Activated CD4-positive, alpha-beta T cell treated with anti-CD3 and anti-CD28 coated beads, Interleukin-2, amount 10 ng/mL, durations not matched to agents 7 days and 5 days (primary cell): ENCODE measurements at regions not wholly inside any gene's neighbourhood (a gene's known extent, or its start where the extent isn't known, plus 50 kb on each side); places are given as distances from the start of the nearest gene placed in this dataset.

Source experiments
- CTCF ChIA-PET: fragments of 350-600 bp; sonication (Branson Sonifier 250); formaldehyde crosslinking; loops from one replicate; lab custom pipeline; 2021; ENCODE audit warnings: antibody characterized with exemption; lab: Charles Lee
- POLR2A ChIA-PET: fragments of 350-600 bp; sonication (Branson Sonifier 250); formaldehyde crosslinking; loops from one replicate; lab custom pipeline; 2021; ENCODE audit warnings: antibody characterized with exemption; lab: Charles Lee
- DNase-seq: peaks from one replicate; pipeline ENCODE4 v3.0.0-alpha.2; 2020
- H3K27ac Mint-ChIP-seq: one replicate; pipeline ENCODE4 v1.8.0; 2021; ENCODE audit warnings: mild to moderate bottlenecking, moderate library complexity, mixed read lengths
- H3K27me3 Mint-ChIP-seq: one replicate; pipeline ENCODE4 v1.8.0; 2021; ENCODE audit warnings: mixed read lengths
- H3K36me3 Mint-ChIP-seq: one replicate; pipeline ENCODE4 v1.8.0; 2021; ENCODE audit warnings: low read depth, mixed read lengths
- H3K4me1 Mint-ChIP-seq: one replicate; pipeline ENCODE4 v1.8.0; 2021; ENCODE audit warnings: mixed read lengths
- H3K4me3 Mint-ChIP-seq: one replicate; pipeline ENCODE4 v1.8.0; 2021; ENCODE audit warnings: mild to moderate bottlenecking, moderate library complexity, mixed read lengths
- H3K9me3 Mint-ChIP-seq: one replicate; pipeline ENCODE4 v1.8.0; 2021; ENCODE audit warnings: mixed read lengths

- no peaks in the 10 kb centered on the region for H3K27me3 Mint-ChIP-seq
- no peak overlapping the region for H3K4me3 Mint-ChIP-seq
- no peak overlapping the region for H3K27ac Mint-ChIP-seq
- no peaks in the 10 kb centered on the region for H3K4me1 Mint-ChIP-seq
- POLR2A ChIA-PET = no interaction called here
- peaks cover 3% of the 10 kb centered on the region for H3K9me3 Mint-ChIP-seq
- CTCF ChIA-PET = no interaction called here
- no peaks in the 10 kb centered on the region for H3K36me3 Mint-ChIP-seq
- no peak for DNase-seq
Observed at GRCh38 chr4:45985038-45985437, 138.8 kb downstream of the GABRG1 start.

DNA sequence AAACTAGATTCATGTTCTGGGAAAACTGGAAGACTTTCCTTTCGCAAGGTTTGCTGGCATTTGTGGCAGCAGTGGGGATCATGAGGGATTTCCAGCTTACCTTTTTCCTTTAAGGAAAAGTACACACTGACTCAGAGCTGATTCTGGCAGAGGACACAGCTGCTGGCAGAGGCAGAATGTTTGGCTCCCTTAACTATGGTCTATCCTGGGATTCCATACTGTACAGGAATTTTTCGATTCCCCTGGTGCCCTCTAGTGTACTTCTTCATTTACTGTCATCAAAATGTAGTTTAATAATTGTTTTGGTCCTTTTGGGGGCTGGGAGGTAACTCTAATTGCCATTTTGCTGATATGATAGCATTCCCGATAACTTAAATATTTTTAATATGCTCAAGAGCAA, 152.7 kb downstream of the GABRG1 start:
- ChIA-PET CTCF (no interaction called here), POLR2A (no interaction called here)
- H3K9me3 Mint-ChIP-seq = peaks cover 9% of the 10 kb centered on the region
- H3K4me1 Mint-ChIP-seq = no peaks in the 10 kb centered on the region
- no peak for DNase-seq
- H3K36me3 Mint-ChIP-seq = no peaks in the 10 kb centered on the region
- H3K4me3 Mint-ChIP-seq = no peak overlapping the region
- H3K27me3 Mint-ChIP-seq = no peaks in the 10 kb centered on the region
- H3K27ac Mint-ChIP-seq = no peak overlapping the region

DNA sequence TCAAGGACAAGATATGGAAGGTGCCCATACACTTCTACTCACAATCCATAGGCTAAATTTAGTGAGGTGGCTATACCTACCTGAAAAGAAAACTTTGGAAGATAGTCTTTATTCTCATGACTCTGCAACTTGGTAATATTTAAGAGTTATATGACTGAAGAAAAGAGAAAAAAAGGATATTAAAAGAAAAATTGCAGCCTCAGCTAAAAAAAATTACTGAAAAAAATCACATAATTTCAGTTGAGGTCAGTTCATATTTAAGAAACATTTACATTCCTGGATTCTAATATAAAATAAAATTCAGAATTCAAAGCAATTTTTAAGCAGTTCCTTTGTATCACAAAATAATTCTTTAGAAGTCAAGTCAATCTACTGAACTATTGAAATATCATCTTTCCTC, 166.5 kb downstream of the GABRG1 start:
- ChIA-PET CTCF (no interaction called here), POLR2A (interaction anchor here (0.5 kb wide), 1 partner anchor 418 kb away, joined by 3 read pairs; no protein-coding TSS in a partner anchor)
- no peaks in the 10 kb centered on the region for H3K4me1 Mint-ChIP-seq

GRCh38 chr4:45954276-45954675, 169.6 kb downstream of the GABRG1 start:
- POLR2A ChIA-PET = no interaction called here
- H3K9me3 Mint-ChIP-seq = peaks cover 3% of the 10 kb centered on the region
- no peak overlapping the region for H3K27ac Mint-ChIP-seq
- no peak overlapping the region for H3K4me3 Mint-ChIP-seq
- CTCF ChIA-PET = no interaction called here
- no peak for DNase-seq
- H3K36me3 Mint-ChIP-seq = no peaks in the 10 kb centered on the region
- no peaks in the 10 kb centered on the region for H3K4me1 Mint-ChIP-seq
- no peaks in the 10 kb centered on the region for H3K27me3 Mint-ChIP-seq

More for the DNA sequence above, 166.5 kb downstream of the GABRG1 start:
- Mint-ChIP-seq H3K4me3 (no peak overlapping the region), H3K27me3 (no peaks in the 10 kb centered on the region), H3K9me3 (peaks cover 2% of the 10 kb centered on the region), H3K36me3 (no peaks in the 10 kb centered on the region), H3K27ac (no peak overlapping the region)
- no peak for DNase-seq

- POLR2A ChIA-PET = no interaction called here
- H3K9me3 Mint-ChIP-seq = peaks cover 3% of the 10 kb centered on the region
- no peaks in the 10 kb centered on the region for H3K4me1 Mint-ChIP-seq
- CTCF ChIA-PET = no interaction called here
- no peak overlapping the region for H3K4me3 Mint-ChIP-seq
- H3K36me3 Mint-ChIP-seq = no peaks in the 10 kb centered on the region
- H3K27me3 Mint-ChIP-seq = no peaks in the 10 kb centered on the region
- no peak for DNase-seq
- no peak overlapping the region for H3K27ac Mint-ChIP-seq
Observed at GRCh38 chr4:45951153-45951552, 172.7 kb downstream of the GABRG1 start.

- POLR2A ChIA-PET = no interaction called here
- Mint-ChIP-seq H3K4me3 (no peak overlapping the region), H3K4me1 (no peaks in the 10 kb centered on the region), H3K27ac (no peak overlapping the region), H3K36me3 (no peaks in the 10 kb centered on the region), H3K27me3 (no peaks in the 10 kb centered on the region), H3K9me3 (peaks cover 3% of the 10 kb centered on the region)
- CTCF ChIA-PET = no interaction called here
- DNase-seq = no peak
Observed at GRCh38 chr4:45946699-45947098, 177.2 kb downstream of the GABRG1 start.

DNA sequence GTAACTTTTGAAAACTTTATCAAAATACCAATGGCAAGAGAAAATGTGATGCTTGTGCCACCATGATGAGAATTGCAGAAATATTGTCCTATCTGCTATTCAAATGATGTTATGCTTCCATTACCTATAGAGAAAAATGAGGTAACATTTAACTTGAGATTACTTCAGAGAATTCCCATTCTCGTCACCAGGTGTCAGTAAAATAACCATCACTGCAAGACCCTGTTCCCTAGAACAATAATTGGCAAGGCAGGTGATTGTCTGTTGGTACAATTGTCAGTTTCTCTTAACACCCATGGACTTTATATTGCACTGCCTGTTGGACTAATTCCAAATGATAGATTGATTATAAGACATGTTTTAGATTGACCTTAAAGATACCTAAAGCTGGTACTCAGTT, 179.9 kb downstream of the GABRG1 start:
- Mint-ChIP-seq H3K36me3 (no peaks in the 10 kb centered on the region), H3K4me1 (no peaks in the 10 kb centered on the region), H3K27me3 (no peaks in the 10 kb centered on the region), H3K27ac (no peak overlapping the region), H3K9me3 (no peaks in the 10 kb centered on the region), H3K4me3 (no peak overlapping the region)
- DNase-seq = no peak
- ChIA-PET CTCF (no interaction called here), POLR2A (no interaction called here)

GRCh38 chr4:45939056-45939455, 184.8 kb downstream of the GABRG1 start:
- CTCF ChIA-PET = no interaction called here

GRCh38 chr4:45931154-45931553, 192.7 kb downstream of the GABRG1 start:
- H3K36me3 Mint-ChIP-seq = no peaks in the 10 kb centered on the region
- H3K27me3 Mint-ChIP-seq = no peaks in the 10 kb centered on the region
- ChIA-PET CTCF (no interaction called here), POLR2A (no interaction called here)
- no peaks in the 10 kb centered on the region for H3K9me3 Mint-ChIP-seq
- DNase-seq = no peak
- H3K4me1 Mint-ChIP-seq = no peaks in the 10 kb centered on the region
- H3K27ac Mint-ChIP-seq = no peak overlapping the region
- H3K4me3 Mint-ChIP-seq = no peak overlapping the region

More at GRCh38 chr4:45939056-45939455, 184.8 kb downstream of the GABRG1 start:
- Mint-ChIP-seq H3K4me1 (no peaks in the 10 kb centered on the region), H3K36me3 (no peaks in the 10 kb centered on the region), H3K27ac (no peak overlapping the region), H3K27me3 (no peaks in the 10 kb centered on the region), H3K9me3 (no peaks in the 10 kb centered on the region), H3K4me3 (no peak overlapping the region)
- POLR2A ChIA-PET = no interaction called here
- DNase-seq = no peak

- no peak overlapping the region for H3K27ac Mint-ChIP-seq
- ChIA-PET POLR2A (no interaction called here), CTCF (no interaction called here)
- no peak overlapping the region for H3K4me3 Mint-ChIP-seq
- H3K27me3 Mint-ChIP-seq = no peaks in the 10 kb centered on the region
- no peaks in the 10 kb centered on the region for H3K9me3 Mint-ChIP-seq
- no peaks in the 10 kb centered on the region for H3K4me1 Mint-ChIP-seq
- H3K36me3 Mint-ChIP-seq = no peaks in the 10 kb centered on the region
- DNase-seq = no peak
Observed at GRCh38 chr4:45927641-45928040, 196.2 kb downstream of the GABRG1 start.

GRCh38 chr4:45925809-45926208, 198.0 kb downstream of the GABRG1 start:
- ChIA-PET POLR2A (no interaction called here), CTCF (no interaction called here)
- Mint-ChIP-seq H3K4me3 (no peak overlapping the region), H3K27ac (no peak overlapping the region), H3K27me3 (no peaks in the 10 kb centered on the region), H3K4me1 (no peaks in the 10 kb centered on the region), H3K9me3 (no peaks in the 10 kb centered on the region), H3K36me3 (no peaks in the 10 kb centered on the region)
- DNase-seq = no peak

DNA sequence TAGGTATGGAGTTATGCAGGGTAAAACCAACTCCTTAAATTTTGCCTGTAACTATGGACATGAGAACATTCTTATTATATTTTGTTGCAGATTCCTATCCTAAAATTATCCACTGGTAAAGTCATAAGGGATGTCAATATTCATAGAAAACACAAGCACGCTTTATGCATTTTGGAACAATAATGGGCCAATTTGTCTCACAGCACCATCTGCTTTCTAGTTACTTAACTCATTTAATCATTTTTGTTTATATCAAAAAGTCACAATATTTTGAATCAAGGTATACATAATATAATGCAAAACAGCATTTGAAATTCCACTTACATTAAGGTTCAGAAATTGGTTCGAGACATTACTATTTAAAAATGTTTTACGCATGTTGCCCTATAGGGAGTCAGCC, 203.0 kb downstream of the GABRG1 start:
- Mint-ChIP-seq H3K27ac (no peak overlapping the region), H3K36me3 (no peaks in the 10 kb centered on the region), H3K4me1 (no peaks in the 10 kb centered on the region), H3K4me3 (no peak overlapping the region), H3K9me3 (peaks cover 3% of the 10 kb centered on the region), H3K27me3 (no peaks in the 10 kb centered on the region)
- CTCF ChIA-PET = no interaction called here
- DNase-seq = no peak
- POLR2A ChIA-PET = no interaction called here

DNA sequence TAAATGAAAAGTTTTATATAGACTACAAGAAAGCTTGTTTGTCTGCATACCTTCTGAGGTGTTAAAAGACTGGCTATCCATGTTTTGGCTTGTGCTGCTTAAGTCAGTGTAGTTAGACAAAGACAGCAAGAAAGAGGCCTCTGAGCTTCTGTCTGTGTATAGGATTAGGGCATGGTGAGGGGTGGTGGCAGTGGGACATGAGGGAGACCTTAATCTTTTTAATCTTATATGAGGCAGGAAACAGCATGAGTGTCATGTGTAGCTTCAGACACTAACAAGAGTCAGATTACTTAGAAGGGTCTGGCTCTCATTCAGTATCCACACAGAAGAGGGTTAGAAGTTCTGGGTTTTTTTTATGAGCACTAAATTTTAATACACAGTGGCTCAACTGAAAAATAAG, 213.3 kb downstream of the GABRG1 start:
- ChIA-PET POLR2A (no interaction called here), CTCF (no interaction called here)
- Mint-ChIP-seq H3K4me3 (no peak overlapping the region), H3K4me1 (no peaks in the 10 kb centered on the region), H3K27me3 (no peaks in the 10 kb centered on the region), H3K9me3 (peaks cover 4% of the 10 kb centered on the region), H3K36me3 (no peaks in the 10 kb centered on the region), H3K27ac (no peak overlapping the region)
- DNase-seq = no peak

DNA sequence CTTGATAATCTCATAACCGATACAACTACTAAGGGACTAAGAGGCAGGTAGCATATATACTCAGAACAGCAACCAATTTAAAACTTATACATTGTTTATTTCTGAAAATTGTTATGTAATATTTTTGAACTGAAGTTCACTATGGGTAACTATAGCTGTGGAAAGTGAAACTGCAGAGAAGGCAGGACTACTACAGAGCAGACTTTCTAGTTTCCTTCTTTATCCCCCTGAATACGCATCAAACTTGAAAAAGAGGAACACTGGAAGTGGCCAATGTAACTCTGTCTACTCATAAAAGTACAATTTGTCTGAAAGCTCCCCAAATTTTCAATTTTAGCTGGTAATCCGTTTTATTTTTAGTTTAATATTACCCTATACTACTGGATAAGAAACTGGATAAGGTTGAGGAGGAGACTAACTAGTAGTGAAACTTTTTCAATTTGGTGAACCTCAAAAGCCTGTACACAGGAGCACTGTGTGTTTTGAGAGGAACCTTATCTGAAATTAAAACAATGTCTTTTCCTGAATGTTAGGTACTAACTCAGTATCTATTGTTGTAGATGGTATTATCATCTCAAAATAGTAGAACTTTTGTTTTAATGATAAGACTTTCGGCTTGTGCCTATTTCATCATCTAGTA, 225.8 kb downstream of the GABRG1 start:
- CTCF ChIA-PET = no interaction called here
- H3K4me1 Mint-ChIP-seq = no peaks in the 10 kb centered on the region
- H3K36me3 Mint-ChIP-seq = no peaks in the 10 kb centered on the region
- no peak for DNase-seq
- H3K4me3 Mint-ChIP-seq = no peak overlapping the region
- H3K27ac Mint-ChIP-seq = no peak overlapping the region
- POLR2A ChIA-PET = interaction anchor here (0.6 kb wide), 1 partner anchor 97 kb away, joined by 3 read pairs; no protein-coding TSS in a partner anchor
- no peaks in the 10 kb centered on the region for H3K27me3 Mint-ChIP-seq
- peaks cover 4% of the 10 kb centered on the region for H3K9me3 Mint-ChIP-seq
